K562 (cell line): ENCODE measurements at regions not wholly inside any gene's neighbourhood (a gene's known extent, or its start where the extent isn't known, plus 50 kb on each side); places are given as distances from the start of the nearest gene placed in this dataset.

Experiments used
- ATAC-seq: fragments of 200-7000 bp; cut with Tn5 transposase; 3 replicates; pipeline ENCODE4 v1.9.1; 2020; ENCODE audit warnings: moderate library complexity
- BruUV-seq: library from RNA; stranded (reverse); fragments of 400-500 nt; replicated peaks from 2 replicates; lab custom pipeline; 2021; lab: Mats Ljungman, UMichigan
- CTCF ChIA-PET: fragments of 300-600 bp; formaldehyde crosslinking; extraction: SDS; loops from one replicate; lab custom pipeline; 2021; ENCODE audit warnings: low intra/inter-chr PET ratio; lab: Yijun Ruan, JAX
- POLR2A ChIA-PET: fragments of 300-600, 350-650 bp; sonication (Branson Sonifier 250); formaldehyde crosslinking; extraction: SDS; loops from one replicate; lab custom pipeline; 2021; ENCODE audit warnings: antibody characterized with exemption, inconsistent platforms; lab: Yijun Ruan, JAX
- DNase-seq, 4 experiments: peaks; one replicate each; pipeline versions ENCODE4 v3.0.0 to v3.0.0-alpha.2; 2011 to 2018; ENCODE audit warnings: low spot score in 3 of 4, mixed read lengths in 3 of 4; ENCODE audit errors: extremely low read depth in 1 of 4
- FAIRE-seq: peaks from 2 replicates; lab custom pipeline; 2011; peaks lifted over from hg19 to GRCh38; lab: Jason Lieb, UNC
- H2AFZ ChIP-seq: 2 replicates; pipeline ENCODE4 v1.6.0; 2011; ENCODE audit warnings: low read depth, low read length, control low read depth, inconsistent platforms
- H3K27ac ChIP-seq: fragments of 200-600 bp; 3 replicates; pipeline ENCODE4 v1.8.0; 2011; ENCODE audit warnings: low read depth, mild to moderate bottlenecking, control low read depth, inconsistent platforms, low read length, moderate library complexity, mixed read lengths; ENCODE audit errors: extremely low read depth
- H3K27me3 ChIP-seq, 2 experiments: fragments of 300-600 bp in 1 of 2; 2 replicates in 1 of 2; 3 replicates in 1 of 2; pipeline versions ENCODE4 v1.6.0 to v1.8.0; 2011; ENCODE audit warnings: inconsistent platforms in 2 of 2, low read length in 2 of 2, mild to moderate bottlenecking in 1 of 2, mixed read lengths in 1 of 2, moderate library complexity in 1 of 2; ENCODE audit not compliant: control insufficient read depth in 2 of 2, insufficient read depth in 2 of 2
- H3K36me3 ChIP-seq: fragments of 300-600 bp; 3 replicates; pipeline ENCODE4 v1.8.0; 2011; ENCODE audit warnings: mild to moderate bottlenecking, low read length, inconsistent platforms; ENCODE audit not compliant: control insufficient read depth, insufficient read depth
- H3K4me1 ChIP-seq, 2 experiments: fragments of 200-600 bp in 1 of 2; replicated peaks in 1 of 2; 2 replicates in 1 of 2; 3 replicates in 1 of 2; pipeline versions ENCODE4 v1.5.1 to v1.8.0; 2011; ENCODE audit warnings: inconsistent platforms in 2 of 2, low read length in 2 of 2, mild to moderate bottlenecking in 1 of 2, mixed read lengths in 1 of 2, moderate library complexity in 1 of 2; ENCODE audit not compliant: control insufficient read depth in 2 of 2, insufficient read depth in 2 of 2
- H3K4me2 ChIP-seq: 2 replicates; pipeline ENCODE4 v1.6.1; 2011; ENCODE audit warnings: low read length, control low read depth, inconsistent platforms, mixed read lengths; ENCODE audit not compliant: insufficient read depth
- H3K4me3 ChIP-seq: fragments of 200-600 bp; sonication (generic), shearing (Covaris generic); 2 replicates; pipeline ENCODE4 v1.5.1; 2016; ENCODE audit warnings: control low read depth, inconsistent platforms
- H3K79me2 ChIP-seq: fragments of 200-600 bp; 3 replicates; pipeline ENCODE4 v1.8.0; 2011; ENCODE audit warnings: low read length, inconsistent platforms; ENCODE audit not compliant: control insufficient read depth, insufficient read depth
- H3K9ac ChIP-seq, 2 experiments: 2 replicates each; pipeline versions ENCODE4 v1.6.0 to v1.6.1; 2011; ENCODE audit warnings: low read depth in 2 of 2, low read length in 2 of 2, control low read depth in 1 of 2, inconsistent platforms in 1 of 2, mild to moderate bottlenecking in 1 of 2, mixed read lengths in 1 of 2; ENCODE audit not compliant: insufficient read depth in 1 of 2
- H3K9me1 ChIP-seq: one replicate; pipeline ENCODE4 v1.6.0; 2011; ENCODE audit warnings: inconsistent platforms, mild to moderate bottlenecking, low read length, moderate library complexity; ENCODE audit not compliant: control insufficient read depth, insufficient read depth
- H3K9me3 ChIP-seq: replicated peaks from 2 replicates; pipeline ENCODE4 v1.5.1; 2011; ENCODE audit warnings: low read depth, low read length, inconsistent platforms; ENCODE audit not compliant: control insufficient read depth, insufficient read depth
- H4K20me1 ChIP-seq: replicated peaks from 2 replicates; pipeline ENCODE4 v1.6.1; 2011; ENCODE audit warnings: low read length, inconsistent platforms, mixed read lengths; ENCODE audit not compliant: control insufficient read depth, insufficient read depth
- SREBF1 ChIP-seq: fragments of 150-350 bp; IDR thresholded peaks from 2 replicates; pipeline ENCODE4 v1.6.1; 2014; ENCODE audit warnings: antibody characterized with exemption, low read depth, low read length, borderline replicate concordance
- WGBS: fragments of 100-300 bp; shearing (Covaris generic); methylation state at CpG from one replicate; pipeline ENCODE4 v1.1.6; 2016; ENCODE audit warnings: low coverage, mixed read lengths; ENCODE audit not compliant: insufficient coverage; ENCODE audit errors: missing lambda C conversion rate; 5-methylcytosine and 5-hydroxymethylcytosine counted together
- in situ Hi-C: fragments of 300-500 bp; cut with MboI; formaldehyde crosslinking; loops from 4 replicates; pipeline ENCODE4 v1.15.0; 2018; ENCODE audit warnings: inconsistent platforms, mixed read lengths
- intact Hi-C: fragments of 100-400 bp; cut with micrococcal nuclease; formaldehyde crosslinking; loops from 2 replicates; pipeline ENCODE4 v1.14.2; 2022
- TF ChIP-seq, protein P1 (sequence below), 3 experiments: IDR thresholded peaks in 2 of 3; conservative IDR thresholded peaks in 1 of 3; 2 replicates each; pipeline ENCODE4 v1.5.1; 2011 to 2012; ENCODE audit warnings: low read length in 3 of 3, mild to moderate bottlenecking in 3 of 3, control low read depth in 2 of 3, improper control_type of control experiment in 1 of 3, inconsistent platforms in 1 of 3, low read depth in 1 of 3, mixed read lengths in 1 of 3, moderate library complexity in 1 of 3; ENCODE audit not compliant: insufficient read depth in 2 of 3

DNA sequence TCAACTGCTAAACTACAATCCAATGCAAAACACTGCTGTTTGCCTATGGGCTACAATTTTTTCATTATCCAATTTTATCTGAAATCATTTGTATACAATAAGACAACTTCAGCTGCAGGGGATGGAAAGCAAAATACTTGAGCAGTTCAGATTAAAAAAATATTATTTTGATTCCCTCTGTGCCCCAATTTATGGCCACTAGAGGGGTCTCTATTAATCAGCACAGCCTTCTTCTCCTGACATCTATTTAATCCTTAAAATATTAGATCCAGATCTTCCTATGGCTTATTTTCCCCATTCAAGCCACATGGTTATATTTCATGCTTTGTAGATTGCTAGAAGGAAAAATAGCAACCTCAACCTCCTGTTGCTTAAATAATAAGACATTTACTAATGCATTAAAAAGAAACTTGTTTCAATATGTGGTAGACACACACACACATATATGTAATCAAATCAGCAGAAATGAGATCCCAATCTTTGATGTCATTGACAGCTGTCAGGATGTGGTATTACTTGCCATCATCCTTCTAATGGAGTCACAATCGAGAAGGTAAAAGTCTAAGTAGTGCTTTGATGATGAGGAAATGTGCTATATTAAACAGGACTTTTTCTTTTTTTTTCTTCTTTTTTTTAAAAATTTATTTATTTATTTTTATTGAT, 104.2 kb downstream of the P2RY1 start:
- Histone ChIP-seq H3K79me2 (no peaks in the 10 kb centered on the region), H3K9me1 (no peaks in the 10 kb centered on the region), H4K20me1 (no peaks in the 10 kb centered on the region), H3K9ac (no peak overlapping the region), H3K4me2 (no peak overlapping the region), H3K9me3 (no peaks in the 10 kb centered on the region), H3K27me3 (no peaks in the 10 kb centered on the region), H2AFZ (no peak overlapping the region), H3K4me3 (no peak overlapping the region), H3K36me3 (no peaks in the 10 kb centered on the region), H3K4me1 (peaks cover 0 to 3% of the 10 kb centered on the region in 2 experiments; a peak in 1 of 5 replicates), H3K27ac (no peak overlapping the region)
- ATAC-seq (no peak), DNase-seq (no peak), FAIRE-seq (no peak)
- BruUV-seq = no TSS peak
- intact Hi-C loops = loop anchor here (10.0 kb wide), 1 partner anchor 434 kb away; no protein-coding TSS in a partner anchor
- TF ChIP-seq, protein P1, sequence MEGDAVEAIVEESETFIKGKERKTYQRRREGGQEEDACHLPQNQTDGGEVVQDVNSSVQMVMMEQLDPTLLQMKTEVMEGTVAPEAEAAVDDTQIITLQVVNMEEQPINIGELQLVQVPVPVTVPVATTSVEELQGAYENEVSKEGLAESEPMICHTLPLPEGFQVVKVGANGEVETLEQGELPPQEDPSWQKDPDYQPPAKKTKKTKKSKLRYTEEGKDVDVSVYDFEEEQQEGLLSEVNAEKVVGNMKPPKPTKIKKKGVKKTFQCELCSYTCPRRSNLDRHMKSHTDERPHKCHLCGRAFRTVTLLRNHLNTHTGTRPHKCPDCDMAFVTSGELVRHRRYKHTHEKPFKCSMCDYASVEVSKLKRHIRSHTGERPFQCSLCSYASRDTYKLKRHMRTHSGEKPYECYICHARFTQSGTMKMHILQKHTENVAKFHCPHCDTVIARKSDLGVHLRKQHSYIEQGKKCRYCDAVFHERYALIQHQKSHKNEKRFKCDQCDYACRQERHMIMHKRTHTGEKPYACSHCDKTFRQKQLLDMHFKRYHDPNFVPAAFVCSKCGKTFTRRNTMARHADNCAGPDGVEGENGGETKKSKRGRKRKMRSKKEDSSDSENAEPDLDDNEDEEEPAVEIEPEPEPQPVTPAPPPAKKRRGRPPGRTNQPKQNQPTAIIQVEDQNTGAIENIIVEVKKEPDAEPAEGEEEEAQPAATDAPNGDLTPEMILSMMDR (IDR thresholded peaks at IDR 0.05 in 2 of 3, conservative IDR thresholded peaks at IDR 0.05 in 1 of 3; ENCODE audit: insufficient read depth in 2 of 3, low read depth in 1 of 3, low read length in 3 of 3) = 0 out of 6 replicates have a peak, but pooled peaks of 1 of the 3 experiments have one; percentile 7
- no peak for TF ChIP-seq SREBF1
- in situ Hi-C loops = no loop called here
- ChIA-PET POLR2A (interaction anchor here (1.5 kb wide), 1 partner anchor 9 kb away, joined by 3 read pairs; no protein-coding TSS in a partner anchor), CTCF (no interaction called here)
- 29% methylated on average over 1 of the region's 1 CpG for WGBS
